IPS DF 4.7 (cell line): ENCODE measurements at regions not wholly inside any gene's neighbourhood (a gene's known extent, or its start where the extent isn't known, plus 50 kb on each side); places are given as distances from the start of the nearest gene placed in this dataset.

Experiments
- DNase-seq: peaks from one replicate; pipeline ENCODE4 v3.0.0-alpha.2; 2013; ENCODE audit warnings: low spot score; ENCODE audit errors: extremely low read depth

DNA sequence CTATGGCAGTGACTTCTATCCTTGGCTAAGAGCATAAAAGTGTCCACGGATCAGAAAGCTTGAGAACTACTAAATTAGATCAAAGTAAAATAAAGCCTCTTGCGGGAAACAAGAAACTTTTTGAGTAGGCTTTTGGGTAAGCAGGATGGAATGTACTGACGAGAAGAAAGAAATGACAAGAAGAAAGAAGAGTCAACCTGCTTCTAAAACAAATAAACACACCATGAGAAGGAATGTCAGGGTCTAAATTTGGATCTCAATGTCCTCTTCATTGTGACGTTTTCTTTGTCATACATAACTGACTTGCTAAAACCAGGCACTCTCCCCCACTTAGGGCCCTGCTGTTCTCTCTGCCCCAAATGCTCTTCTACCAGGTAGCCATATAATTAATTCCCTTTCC, 290.1 kb upstream of the PTGER4 start:
- DNase-seq, result no peak

DNA sequence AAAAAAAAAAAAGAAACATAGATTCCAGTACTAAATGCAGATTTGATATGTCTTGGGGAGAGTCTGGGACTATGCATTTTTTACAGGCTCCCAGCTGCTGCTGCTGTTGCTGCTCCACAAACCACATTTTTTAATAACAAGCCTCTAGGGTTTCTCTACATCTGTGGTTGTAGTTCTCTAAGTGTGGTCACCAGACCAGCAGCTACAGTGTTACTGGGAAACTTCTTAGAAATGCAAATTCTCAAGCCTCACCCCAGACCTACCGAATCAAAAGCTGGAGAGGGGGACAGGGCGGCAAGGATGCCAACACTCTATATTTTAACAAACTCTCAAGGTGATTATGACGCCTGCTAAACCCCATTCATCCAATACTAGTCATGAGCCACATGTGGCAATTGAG, 293.4 kb upstream of the PTGER4 start:
- DNase-seq, result no peak

DNA sequence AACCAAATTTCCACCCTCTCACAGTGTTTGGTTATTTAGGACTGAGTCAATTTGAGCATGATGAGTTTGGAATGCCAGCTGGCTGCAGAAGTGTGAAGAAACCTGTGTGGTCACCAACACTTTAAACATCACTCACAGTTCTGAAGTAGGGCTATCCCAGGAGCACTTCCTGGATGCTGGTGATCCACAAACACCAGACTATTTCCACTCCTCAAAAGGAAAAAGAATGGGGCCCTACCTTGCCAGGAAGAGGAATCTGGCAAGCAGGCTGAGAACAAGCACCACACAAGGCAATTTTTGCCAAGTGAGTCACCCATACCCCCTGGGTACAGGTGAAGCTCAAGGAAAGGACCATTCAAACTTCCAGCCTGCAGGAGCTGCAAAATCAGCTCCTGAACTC, 294.2 kb upstream of the PTGER4 start:
- DNase-seq, result no peak

DNA sequence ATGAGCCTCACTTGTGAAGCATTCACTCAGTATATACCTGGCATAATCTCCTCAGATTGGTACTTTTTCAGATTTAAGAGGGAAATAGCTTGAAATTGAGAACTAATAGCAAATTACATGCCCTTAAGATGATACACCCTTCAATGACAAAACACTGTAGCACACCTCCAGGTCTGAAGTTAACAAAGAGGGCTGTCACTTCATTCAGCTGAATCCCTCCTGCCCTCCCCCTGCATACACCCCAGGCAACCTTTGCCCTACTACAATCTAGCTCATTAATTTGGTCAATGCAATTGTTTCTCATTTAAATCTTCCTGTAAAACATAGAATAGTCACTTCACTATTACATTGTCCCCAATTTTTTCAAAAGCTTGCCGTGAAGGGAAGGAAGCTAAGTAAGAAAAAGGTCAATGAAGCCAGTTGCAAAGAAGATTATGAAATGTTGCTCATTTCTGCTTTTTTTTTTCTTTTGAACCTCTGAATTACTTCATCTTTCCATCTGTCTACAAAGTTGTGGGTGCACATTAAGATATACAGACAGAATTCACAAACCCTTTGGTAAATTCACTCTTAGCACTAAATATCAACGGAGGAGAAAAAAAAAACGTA, 294.8 kb upstream of the PTGER4 start:
- no peak for DNase-seq

DNA sequence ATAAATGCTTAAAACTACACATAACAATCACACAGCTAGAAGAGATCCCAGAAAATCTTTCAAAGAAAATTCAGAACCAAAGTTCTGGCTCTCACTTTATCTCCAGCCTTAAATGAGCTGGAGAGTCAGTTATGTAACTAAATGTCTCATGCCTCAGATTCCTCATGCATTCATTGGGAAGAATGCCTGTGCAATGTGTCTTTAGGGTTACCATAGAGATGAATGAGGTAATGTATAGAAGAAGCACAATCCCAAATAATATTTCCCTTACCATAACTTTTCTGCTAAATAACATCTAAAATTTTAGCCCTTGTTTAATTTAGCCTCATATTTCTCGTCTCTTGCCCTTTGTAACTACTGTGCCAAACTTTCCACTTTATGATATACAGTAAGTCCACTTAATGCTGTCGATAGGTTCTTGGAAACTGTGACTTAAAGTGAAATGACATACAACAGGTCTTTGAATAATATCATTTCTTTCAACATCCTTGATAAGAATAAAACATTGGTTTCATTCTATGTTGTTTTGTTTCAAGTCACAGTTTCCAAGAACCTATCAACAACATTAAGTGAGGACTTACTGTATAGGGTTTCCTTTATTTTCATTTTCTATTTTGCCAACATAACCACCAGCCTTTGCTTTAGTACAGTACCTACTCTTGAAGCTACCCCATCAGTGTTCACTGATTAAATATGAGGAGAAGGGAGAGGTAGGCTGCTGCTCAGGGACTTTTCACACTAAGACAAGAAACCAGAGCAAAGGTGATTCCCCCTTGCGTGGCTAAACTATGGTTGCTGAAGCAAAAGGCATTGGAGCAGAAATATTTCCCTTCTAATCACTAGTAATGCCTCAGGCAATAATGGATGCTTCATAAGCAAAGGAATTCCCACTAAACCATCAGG, 295.7 kb upstream of the PTGER4 start:
- DNase-seq, result no peak

DNA sequence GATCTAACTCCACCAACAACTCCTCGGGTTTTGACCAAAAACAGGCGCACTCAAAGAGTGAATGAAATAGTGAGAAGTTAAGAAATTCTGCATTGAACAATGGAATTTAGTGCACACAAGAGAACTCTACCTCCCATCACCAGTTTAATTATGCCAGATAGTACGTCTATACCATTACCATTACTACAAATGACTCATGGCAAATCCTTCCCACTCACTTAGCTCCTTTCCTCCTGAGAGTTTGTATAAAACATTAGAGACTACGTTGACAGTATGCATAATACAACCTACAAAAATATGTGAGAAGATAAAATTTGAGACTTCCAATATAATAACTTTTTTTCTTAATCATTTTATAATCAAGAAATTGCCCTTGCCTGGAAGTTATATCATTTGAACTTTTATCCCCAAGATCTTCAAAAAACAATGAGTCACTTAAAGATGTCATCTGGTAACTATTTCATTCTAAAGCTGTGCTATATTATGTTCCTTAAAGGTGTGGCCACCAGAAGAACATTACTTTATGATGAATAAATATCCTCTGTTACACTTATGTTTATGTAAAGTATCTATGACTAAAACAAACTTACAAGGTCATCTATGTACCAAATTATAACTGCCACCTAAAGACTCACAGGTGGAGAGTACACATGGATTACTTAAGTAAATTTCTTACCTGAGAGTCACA, 297.9 kb upstream of the PTGER4 start:
- no peak for DNase-seq

DNA sequence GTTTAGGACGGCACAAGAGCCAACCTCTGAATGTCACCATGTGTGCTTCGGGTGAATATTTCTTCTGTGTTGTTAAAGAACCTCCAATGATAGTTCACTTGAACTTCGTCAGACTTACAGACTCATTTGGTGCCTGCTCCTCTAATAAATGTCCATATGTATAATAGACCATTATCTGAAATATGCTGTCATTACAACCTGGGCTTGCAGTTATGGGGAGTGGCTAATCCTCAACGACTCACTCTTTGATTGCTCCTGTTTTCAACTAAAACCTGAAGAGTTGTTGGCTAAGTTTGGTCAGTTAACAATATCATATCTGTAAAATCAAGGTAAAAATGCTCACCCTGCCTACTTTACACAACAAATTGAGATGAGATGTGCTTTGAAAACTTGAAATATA, 298.7 kb upstream of the PTGER4 start:
- DNase-seq, result no peak

DNA sequence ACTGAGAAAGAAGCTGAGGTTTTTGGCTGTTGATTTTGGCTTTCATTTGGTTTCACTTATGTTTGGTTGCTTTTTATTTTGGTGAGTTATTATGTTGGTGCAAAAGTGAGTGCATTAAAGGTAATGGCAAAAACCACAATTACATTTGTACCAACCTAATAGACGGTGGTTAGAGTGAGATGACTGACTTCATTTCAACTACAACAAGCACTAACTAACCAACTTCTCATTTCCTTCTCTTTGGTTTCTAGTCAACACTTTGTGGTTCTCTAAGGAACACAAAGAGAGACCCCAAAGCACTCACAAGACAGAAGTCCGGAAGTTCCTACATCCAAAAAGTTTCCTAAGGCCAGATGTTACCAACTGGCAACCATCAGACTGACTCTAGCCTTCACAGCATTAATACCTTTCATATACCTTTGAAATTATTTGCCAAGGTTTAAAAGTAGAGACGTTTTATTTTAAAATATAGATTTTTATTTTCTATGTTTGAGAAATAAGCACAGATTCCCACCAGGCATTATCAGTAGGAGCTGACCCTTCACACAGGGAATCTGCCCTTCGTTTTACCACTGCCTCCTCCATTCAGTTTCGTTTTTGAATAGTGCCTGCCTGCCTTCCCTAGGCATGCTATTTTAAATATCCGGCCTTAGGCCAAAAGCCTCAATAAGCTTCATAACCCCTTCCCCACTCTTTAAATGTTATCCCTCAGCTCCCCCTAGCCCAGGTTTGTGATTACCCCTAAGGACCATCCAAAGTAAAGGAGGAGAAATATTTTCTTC, 301.1 kb upstream of the PTGER4 start:
- no peak for DNase-seq

DNA sequence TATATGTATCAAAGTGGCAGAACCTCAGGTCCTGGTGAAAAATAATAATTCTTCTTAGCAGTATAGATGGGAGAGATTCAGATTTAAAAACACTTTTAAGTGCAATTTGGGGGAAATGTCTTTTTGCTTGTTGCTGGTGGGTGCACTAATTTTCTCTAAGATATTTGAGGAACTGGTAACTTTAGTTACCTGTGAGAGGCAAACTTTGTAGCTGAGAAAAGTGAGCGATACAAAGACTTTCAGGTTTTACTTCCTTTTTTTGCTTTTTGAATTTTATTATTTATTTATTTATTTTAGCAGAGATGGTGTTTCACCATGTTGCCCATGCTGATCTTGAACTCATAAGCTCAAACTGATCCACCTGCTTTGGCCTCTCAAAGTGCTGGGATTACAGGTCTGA, 303.1 kb upstream of the PTGER4 start:
- no peak for DNase-seq

DNA sequence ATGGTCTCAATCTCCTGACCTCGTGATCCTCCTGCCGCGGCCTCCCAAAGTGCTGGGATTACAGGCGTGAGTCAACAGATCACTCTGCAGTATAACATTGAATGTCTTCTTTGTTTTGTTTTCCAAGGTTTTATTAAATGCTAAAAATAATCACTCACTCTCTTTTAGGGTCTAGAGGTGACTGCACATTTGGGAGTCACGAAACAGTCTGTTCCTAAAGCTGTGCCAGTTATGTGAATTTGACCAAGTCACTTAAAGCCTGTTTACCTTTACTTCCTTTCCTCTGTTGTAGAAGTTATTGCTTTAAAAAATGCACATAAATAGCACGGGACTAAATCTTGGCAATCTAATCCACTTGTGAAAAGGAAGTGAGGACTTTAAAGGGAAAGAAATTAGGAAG, 304.9 kb upstream of the PTGER4 start:
- DNase-seq, result no peak

DNA sequence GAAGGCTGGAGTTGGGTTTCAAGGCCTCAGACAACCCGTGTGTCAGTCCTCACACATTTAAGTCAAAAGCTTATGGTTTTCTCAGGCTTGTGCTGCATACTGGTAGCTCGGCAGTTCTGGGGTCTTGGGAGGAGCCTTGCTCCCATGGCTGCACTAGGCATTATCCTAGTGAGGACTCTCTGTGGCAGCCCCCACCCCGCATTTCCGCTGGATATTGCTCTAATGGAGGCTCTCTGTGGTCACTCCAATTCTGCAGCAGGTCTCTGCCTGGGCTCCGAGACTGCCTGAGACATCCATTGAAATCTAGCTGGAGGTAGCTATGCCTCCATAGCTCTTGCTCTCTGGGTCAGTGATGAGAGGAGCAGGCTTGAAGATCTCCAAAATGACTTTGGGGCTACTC, 311.5 kb upstream of the PTGER4 start:
- DNase-seq, result no peak

DNA sequence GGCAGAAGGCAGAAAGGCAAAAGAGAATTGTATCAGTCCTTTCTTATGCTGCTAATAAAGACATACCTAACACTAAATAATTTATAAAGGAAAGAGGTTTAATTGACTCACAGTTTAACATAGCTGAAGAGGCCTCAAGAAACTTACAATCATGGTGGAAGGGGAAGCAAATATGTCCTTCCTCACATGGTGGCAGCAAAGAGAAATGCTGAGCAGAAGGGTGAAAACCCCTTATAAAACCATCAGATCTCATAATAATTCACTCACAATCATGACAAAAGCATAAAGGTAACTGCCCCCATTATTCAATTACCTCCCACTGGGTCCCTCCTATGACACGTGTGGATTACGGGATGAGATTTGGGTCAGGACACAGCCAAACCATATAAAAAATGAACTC, 312.5 kb upstream of the PTGER4 start:
- no peak for DNase-seq

DNA sequence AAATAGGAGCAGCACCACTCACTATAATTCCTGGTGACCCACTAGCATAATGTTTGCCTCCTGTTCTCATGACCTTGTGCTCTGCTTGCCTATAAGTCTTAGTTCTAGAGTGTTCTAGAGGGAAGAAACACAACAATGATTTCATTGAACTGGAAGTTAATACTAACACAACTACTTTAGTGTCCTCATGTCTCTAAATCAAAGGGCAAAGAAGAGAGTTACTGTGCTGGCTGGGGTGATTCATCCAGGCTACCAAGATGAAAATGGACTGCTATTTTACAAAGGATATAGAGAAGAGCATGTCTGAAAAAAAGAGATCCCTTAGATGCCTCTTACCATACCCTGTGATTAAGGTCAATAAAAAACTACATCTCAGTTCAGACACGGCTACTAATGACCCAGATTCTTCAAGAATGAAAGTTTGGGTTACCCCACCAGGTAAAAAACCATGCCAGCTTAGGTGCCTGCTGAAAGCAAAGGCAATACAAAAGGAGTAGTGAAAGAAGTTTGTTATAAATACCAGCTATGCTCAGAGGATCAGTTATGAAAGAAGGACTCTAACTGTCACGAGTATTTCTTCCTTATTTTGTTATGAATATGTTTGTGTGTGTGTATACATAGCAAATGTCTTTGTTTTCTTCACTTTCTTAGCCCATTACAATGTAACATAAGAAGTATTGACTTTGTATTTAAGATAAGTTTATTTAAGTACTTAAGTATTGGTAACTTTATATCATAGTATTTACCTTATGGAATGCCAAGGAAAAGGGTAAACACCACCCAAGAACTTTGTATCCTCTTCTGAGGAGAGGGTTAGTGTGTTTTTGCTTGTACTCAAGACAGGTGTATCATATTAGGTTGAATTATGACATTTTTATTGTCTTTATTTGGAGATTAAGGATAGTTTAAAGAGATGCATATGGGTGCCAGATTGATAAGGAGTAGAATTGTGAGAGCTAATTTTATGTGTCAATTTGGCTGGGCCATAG, 314.1 kb upstream of the PTGER4 start:
- no peak for DNase-seq

DNA sequence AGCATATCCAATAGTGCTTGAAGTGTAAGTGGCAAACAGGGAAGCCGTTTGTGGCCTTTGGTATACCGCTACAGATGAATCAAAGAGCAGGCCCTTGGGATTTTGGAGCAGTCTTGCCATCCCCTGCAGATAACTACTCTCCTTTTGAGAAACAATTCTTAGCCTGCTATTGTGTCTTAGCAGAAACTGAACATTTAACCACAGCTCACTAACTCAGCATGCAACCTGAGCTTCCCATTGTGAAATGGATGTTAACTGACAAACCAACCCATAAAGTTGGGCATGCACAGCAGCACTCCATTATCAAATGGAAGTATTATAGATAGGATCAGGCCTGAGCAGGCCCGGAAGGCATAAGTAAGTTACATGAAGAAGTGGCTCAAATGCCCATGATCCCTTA, 315.3 kb upstream of the PTGER4 start:
- DNase-seq, result no peak

DNA sequence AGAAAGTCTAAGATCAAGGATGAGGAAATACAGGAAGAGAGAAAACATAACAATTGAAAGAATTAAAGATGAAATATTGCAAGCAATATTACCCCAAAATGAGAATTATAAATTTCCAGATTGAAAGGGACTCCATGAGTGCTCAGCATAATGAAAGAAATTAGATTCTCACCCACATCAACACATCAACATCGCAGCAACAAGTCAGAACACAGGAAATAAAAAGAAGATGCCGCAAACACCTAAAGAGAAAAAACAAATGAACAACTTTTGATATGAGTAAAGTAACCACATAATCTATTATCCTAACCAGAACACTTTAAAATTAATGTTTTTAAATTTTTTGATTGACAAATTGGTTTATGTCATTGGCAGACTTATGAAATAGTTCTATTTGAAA, 318.3 kb upstream of the PTGER4 start:
- no peak for DNase-seq

DNA sequence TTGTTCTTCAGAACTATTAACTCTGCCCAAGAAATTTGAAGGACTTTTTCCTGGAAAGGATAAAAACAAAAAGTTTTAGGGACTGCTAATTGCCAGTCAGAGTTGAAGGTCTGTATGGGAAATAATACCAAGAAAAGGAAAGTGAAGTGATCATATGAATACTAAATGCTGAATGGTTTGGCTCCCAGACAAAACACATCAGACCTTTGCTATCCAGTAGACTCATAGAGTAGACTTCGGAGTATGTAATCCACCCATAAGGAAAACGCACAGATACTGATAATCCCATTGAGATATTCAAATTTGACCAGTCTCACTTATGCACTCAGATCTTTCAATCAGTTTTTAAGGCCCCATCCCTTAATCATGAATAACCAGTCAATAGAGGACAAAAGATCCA, 319.0 kb upstream of the PTGER4 start:
- no peak for DNase-seq

DNA sequence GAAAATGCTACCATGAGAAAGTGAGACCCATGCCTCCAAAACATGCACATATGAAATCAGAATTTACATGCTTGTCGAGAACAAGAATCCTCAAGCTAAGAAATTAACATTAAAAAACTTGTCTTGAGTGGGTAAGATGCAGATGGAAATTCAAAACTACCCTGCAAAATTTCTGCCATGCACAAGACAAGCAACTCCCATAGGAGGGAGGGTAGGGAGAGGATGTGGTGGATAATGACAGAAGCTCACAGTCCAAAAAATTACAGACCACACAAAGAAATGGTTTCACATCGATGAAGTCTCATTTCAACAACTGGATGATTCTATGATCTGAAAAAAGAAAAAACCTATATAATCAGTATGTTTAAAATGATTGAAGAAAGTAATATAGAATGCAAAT, 319.9 kb upstream of the PTGER4 start:
- DNase-seq, result no peak

DNA sequence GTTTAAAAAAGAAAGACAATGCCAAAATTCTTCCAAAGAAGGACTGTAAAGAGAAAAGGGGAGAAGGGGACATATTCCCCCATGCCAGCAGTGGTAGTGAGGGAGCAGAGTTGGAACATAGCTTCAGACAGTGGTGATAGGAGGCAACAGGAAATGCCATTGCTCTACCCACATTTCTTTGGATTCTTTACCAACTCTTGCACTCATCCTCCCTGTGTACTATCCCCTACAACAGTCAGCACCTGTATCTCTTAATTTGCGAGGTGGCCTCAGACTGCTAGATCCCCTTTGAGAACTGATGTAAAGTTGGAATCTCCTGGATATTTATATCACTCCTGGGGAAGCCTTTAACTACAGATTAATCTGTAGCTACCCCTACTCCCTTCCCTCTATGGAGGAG, 320.6 kb upstream of the PTGER4 start:
- no peak for DNase-seq

DNA sequence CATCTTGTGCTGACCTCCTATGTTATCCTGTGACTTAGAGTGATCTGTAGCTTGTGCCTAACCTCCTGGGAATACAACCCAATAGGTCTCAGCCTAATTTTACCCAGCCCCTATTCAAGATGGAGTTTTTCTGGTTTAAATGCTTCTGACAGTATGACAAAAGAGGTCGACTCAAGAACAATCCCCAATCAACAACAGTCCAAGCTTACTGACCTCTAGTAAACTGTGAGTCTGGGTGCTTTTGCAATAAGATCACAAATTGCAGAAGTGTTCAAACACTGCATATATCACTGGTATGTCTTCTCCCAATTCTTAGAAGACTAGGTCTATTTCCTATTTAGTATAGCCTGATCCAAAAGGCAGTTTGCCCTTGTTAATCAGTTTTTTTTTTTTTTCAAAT, 323.5 kb upstream of the PTGER4 start:
- DNase-seq, result no peak

DNA sequence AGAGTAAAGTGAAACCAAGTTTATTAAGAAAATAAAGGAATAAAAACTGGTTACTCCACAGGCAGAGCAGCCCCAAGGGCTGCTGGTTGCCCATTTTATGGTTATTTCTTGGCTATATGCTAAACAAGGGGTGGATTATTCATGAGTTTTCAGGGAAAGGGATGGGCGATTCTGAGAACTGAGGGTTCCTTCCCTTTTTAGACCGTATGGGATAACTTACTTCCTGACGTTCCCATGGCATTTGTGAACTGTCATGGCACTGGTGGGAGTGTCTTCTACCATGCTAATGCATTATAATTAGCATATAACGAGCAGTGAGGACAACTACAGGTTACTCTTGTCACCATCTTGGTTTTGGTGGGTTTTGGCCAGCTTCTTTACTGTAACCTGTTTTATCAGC, 323.9 kb upstream of the PTGER4 start:
- DNase-seq, result no peak

DNA sequence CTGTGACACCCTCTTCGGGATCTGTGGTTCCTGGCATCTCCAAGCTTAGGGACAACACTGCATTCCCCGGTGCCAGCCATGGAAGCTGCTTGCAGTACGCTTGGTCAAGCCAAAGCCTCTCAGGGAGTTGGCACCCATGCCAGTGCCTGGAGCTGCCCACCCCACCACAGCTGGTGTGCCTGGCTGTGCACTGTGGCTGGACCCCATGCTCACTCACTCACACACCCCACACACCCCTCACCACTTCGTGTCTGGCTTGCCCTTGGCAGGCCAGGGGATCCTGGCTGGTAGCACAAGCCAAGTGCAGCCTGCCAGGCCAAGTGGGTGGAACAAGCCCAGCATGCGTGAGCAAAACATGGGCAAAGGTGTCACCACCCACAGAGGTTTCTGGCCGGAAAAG, 324.5 kb upstream of the PTGER4 start:
- no peak for DNase-seq
